Esophagus squamous epithelium (tissue), 4 donors: ENCODE measurements at regions not wholly inside any gene's neighbourhood (a gene's known extent, or its start where the extent isn't known, plus 50 kb on each side); places are given as distances from the start of the nearest gene placed in this dataset.

Experiments
- POLR2A ChIP-seq, 4 donors: fragments of 450-650 bp; IDR thresholded peaks; one replicate each; pipeline ENCODE4 v1.6.1; 2017; ENCODE audit warnings: antibody characterized with exemption in 4 of 4, mild to moderate bottlenecking in 4 of 4, moderate library complexity in 3 of 4
- TF ChIP-seq, protein P1 (sequence below), 6 experiments: fragments of 450-650 bp in 4 of 6; fragments of 200-600 bp in 2 of 6; sonication (generic) in 2 of 6; IDR thresholded peaks; one replicate each; pipeline ENCODE4 v1.5.1; 2016 to 2019; ENCODE audit warnings: antibody characterized with exemption in 6 of 6, mild to moderate bottlenecking in 4 of 6, moderate library complexity in 4 of 6

DNA sequence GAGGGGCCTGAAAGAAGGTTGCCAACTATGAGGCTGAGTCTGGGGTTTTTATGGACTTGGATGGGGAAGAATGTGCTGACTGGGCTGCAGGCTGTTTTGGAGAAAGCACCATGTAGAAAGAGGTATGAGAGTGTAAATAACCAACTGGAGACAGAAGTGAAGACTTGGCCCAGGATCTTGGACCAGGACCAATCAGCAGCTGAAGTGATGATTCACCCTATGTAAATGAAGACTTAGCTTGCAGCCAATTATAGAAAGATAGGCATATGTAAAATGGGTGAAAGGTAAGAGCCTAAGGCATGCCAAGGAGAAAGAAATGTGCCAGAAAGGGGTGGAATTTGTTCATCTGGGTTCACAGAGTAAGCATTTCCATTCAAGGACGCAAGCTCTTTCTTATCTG, 856.7 kb upstream of the PRKX start:
- TF ChIP-seq, protein P1, sequence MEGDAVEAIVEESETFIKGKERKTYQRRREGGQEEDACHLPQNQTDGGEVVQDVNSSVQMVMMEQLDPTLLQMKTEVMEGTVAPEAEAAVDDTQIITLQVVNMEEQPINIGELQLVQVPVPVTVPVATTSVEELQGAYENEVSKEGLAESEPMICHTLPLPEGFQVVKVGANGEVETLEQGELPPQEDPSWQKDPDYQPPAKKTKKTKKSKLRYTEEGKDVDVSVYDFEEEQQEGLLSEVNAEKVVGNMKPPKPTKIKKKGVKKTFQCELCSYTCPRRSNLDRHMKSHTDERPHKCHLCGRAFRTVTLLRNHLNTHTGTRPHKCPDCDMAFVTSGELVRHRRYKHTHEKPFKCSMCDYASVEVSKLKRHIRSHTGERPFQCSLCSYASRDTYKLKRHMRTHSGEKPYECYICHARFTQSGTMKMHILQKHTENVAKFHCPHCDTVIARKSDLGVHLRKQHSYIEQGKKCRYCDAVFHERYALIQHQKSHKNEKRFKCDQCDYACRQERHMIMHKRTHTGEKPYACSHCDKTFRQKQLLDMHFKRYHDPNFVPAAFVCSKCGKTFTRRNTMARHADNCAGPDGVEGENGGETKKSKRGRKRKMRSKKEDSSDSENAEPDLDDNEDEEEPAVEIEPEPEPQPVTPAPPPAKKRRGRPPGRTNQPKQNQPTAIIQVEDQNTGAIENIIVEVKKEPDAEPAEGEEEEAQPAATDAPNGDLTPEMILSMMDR (IDR thresholded peaks at IDR 0.05) = no peak
- no peak for TF ChIP-seq POLR2A (IDR thresholded peaks at IDR 0.05)
